ENCODE measurements at regions not wholly inside any gene's neighbourhood (a gene's known extent, or its start where the extent isn't known, plus 50 kb on each side); places are given as distances from the start of the nearest gene placed in this dataset.

DNA sequence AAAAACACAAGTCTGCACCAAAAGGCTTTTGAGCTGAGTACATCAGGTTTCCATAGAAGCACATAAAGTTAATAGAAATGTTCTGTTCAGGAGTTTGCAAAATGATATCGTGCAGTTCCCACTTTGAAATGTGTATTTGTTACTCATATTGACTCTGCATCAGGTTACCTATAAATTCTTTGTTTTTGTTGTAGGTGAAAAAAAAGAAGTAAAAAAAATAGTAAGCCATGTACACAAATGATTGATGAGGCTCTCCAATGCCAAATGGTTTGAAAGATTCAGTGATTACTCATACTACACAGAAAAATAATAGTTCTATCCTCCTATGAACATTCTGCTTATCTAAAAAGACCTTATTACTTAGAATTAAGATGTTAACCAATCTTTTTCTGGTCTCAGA lies 287.3 kb upstream of the MME start:
- intact Hi-C loops (cut with DNase I): no loop called here
- ATAC-seq (no peak), DNase-seq (no peak)
- no peak overlapping the region for H3K4me3 ChIP-seq
- H3K27ac ChIP-seq: no peak overlapping the region
- TF ChIP-seq CTCF (IDR thresholded peaks at IDR 0.05): no peak
- H3K9me3 ChIP-seq: no peaks in the 10 kb centered on the region
- no peaks in the 10 kb centered on the region for H3K27me3 ChIP-seq
- H3K36me3 ChIP-seq: no peaks in the 10 kb centered on the region
- no peaks in the 10 kb centered on the region for H3K4me1 ChIP-seq

DNA sequence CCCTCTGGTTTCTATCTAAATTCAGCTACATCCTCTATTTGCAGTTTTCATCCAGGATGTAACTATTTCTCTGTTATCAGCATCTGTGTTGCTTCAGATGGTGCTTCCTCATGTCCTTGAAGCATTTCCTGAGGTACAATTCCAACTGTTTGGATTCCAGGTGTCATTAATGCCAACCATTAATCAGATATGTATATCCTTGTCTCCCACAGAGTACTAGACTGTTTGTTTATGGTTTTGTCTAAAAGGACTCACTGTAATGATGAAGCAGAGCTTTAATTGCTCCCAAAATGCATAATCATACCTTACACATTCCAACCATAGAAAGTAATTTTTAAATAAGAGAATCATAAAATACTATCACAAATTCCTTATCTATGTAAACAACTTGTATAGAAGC lies 288.5 kb upstream of the MME start:
- intact Hi-C loops (cut with DNase I): no loop called here
- DNase-seq (no peak), ATAC-seq (no peak)
- Histone ChIP-seq H3K9me3 (no peaks in the 10 kb centered on the region), H3K27ac (no peak overlapping the region), H3K4me1 (peaks cover 0 to 5% of the 10 kb centered on the region in 2 donors), H3K36me3 (no peaks in the 10 kb centered on the region), H3K4me3 (no peak overlapping the region), H3K27me3 (no peaks in the 10 kb centered on the region)
- TF ChIP-seq CTCF (IDR thresholded peaks at IDR 0.05): no peak

DNA sequence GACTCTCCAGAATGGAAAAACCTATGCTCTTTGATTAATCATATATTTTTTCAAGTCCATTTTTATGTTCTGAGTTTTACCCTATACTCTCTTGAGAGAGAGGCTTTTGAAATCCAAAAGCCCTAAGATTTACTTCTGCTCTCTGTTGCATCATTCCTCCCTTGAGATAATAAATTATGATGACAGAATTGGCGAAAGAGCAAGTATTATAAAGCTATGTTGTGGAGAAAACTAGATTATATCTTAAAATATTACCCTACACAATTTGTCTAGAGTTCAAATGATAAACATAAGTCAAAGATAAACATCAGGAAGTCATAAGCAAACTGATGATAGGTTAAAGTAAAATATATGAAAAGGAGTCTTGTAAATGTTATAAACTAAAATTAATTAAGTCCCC lies 293.4 kb upstream of the MME start:
- no peak overlapping the region for H3K27ac ChIP-seq
- H3K27me3 ChIP-seq: no peaks in the 10 kb centered on the region
- peaks cover 0 to 17% of the 10 kb centered on the region in 2 donors for H3K4me1 ChIP-seq
- no peaks in the 10 kb centered on the region for H3K9me3 ChIP-seq
- TF ChIP-seq CTCF (IDR thresholded peaks at IDR 0.05): no peak
- no peak overlapping the region for H3K4me3 ChIP-seq
- no peak for DNase-seq
- ATAC-seq: no peak
- no peaks in the 10 kb centered on the region for H3K36me3 ChIP-seq
- intact Hi-C loops (cut with DNase I): no loop called here

DNA sequence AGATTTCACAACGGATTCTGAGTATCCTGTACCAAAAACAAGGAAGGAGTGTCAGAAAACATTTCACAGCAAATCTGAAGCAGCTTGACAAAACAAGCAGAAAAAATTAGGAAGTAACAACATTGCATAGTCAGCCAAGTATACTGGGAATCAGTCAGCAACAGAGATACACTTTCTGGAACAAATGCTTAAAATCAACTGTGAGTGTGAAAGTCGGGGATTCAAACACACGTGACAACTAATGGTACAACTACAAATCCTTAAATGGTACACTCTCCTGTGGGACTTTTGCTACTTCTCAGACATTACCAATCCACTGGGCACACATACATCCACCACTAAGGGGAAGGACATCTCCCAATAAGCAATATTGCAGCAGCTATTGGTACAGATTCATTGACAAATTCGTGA lies 296.6 kb upstream of the MME start:
- intact Hi-C loops (cut with DNase I): no loop called here
- H3K27ac ChIP-seq: peak overlapping the region; percentile 17 to 75
- ATAC-seq: peak; percentile 67

DNA sequence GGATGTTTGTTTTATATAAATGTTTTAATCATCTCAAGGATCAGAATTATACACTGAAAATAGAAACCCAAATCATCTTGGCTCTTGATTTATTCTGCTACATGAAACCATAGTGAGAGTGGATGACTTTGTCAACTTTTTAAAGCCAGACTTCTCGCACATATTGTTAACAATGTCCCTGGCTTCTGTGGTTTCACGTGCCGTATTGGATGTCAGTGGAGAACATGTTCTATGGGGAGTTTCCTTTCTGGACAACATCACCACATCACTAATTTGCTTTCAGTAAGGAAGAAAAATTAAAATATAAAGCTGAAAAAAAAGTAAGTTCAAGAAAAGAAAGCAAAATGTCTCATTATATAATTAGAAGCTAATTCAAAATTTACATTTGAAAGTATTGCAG lies 297.1 kb upstream of the MME start:
- no peak for TF ChIP-seq CTCF (IDR thresholded peaks at IDR 0.05)
- intact Hi-C loops (cut with DNase I): no loop called here
- no peak overlapping the region for H3K4me3 ChIP-seq
- ATAC-seq (peak; percentile 32), DNase-seq (no peak)
- H3K36me3 ChIP-seq: no peaks in the 10 kb centered on the region
- no peaks in the 10 kb centered on the region for H3K27me3 ChIP-seq
- peak overlapping the region; percentile 17 to 75 for H3K27ac ChIP-seq
- H3K9me3 ChIP-seq: no peaks in the 10 kb centered on the region
- H3K4me1 ChIP-seq: peaks cover 0 to 17% of the 10 kb centered on the region in 2 donors

More for the DNA sequence above, 296.6 kb upstream of the MME start:
- Histone ChIP-seq H3K4me3 (no peak overlapping the region), H3K4me1 (peaks cover 0 to 17% of the 10 kb centered on the region in 2 donors), H3K9me3 (no peaks in the 10 kb centered on the region), H3K27me3 (no peaks in the 10 kb centered on the region), H3K36me3 (no peaks in the 10 kb centered on the region)
- peak in 2 of 4 donors; percentile 30 to 35 for DNase-seq
- no peak for TF ChIP-seq CTCF (IDR thresholded peaks at IDR 0.05)
